ENCODE measurements at regions not wholly inside any gene's neighbourhood (a gene's known extent, or its start where the extent isn't known, plus 50 kb on each side); places are given as distances from the start of the nearest gene placed in this dataset.

DNA sequence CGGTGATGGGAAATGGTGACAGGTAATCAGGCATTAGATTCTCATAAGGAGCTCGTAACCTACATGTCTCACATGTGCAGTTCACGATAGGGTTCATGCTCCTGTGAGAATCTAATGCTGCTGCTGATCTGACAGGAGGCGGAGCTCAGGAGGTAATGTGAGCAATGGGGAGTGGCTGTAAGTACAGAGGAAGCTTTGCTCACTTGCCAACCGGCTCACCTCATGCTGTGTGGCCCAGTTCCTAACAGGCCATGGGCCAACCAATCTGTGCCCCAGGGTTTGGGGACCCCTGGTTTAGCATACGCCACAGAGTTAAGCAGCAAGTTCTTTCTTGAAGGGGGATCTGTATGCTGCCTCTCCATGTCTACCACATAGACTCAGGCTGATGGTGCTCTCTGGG, 133.1 kb downstream of the IQUB start:
- Histone ChIP-seq H3K4me1 (no peaks in the 10 kb centered on the region), H3K27me3 (no peaks in the 10 kb centered on the region), H3K27ac (no peak overlapping the region), H3K36me3 (no peaks in the 10 kb centered on the region), H3K4me3 (no peak overlapping the region), H3K9me3 (no peaks in the 10 kb centered on the region)
- TF ChIP-seq, protein P1, sequence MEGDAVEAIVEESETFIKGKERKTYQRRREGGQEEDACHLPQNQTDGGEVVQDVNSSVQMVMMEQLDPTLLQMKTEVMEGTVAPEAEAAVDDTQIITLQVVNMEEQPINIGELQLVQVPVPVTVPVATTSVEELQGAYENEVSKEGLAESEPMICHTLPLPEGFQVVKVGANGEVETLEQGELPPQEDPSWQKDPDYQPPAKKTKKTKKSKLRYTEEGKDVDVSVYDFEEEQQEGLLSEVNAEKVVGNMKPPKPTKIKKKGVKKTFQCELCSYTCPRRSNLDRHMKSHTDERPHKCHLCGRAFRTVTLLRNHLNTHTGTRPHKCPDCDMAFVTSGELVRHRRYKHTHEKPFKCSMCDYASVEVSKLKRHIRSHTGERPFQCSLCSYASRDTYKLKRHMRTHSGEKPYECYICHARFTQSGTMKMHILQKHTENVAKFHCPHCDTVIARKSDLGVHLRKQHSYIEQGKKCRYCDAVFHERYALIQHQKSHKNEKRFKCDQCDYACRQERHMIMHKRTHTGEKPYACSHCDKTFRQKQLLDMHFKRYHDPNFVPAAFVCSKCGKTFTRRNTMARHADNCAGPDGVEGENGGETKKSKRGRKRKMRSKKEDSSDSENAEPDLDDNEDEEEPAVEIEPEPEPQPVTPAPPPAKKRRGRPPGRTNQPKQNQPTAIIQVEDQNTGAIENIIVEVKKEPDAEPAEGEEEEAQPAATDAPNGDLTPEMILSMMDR (IDR thresholded peaks at IDR 0.05): no peak
- no peak for DNase-seq (ENCODE audit: low spot score in 2 of 2)
- intact Hi-C loops (cut with DNase I): no loop called here

DNA sequence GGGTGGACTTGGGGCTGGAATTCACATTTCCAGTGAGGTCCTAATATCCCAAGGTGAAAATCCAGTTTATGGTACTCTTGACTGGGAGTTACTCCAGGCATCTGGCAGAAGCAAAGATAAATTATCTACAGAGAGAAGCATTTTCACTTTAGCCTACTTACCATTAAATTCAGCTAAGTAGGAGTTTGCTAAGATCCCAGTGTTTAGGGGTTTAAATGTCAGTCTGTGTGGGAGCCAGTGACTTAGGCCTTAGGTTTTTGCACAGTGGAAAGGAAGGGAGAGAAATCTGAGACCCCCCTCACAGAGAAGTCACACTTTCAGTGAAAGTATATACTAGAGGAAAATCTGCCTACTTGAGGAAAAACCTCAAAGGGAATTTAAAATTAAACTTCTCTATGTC, 134.2 kb downstream of the IQUB start:
- Histone ChIP-seq H3K36me3 (no peaks in the 10 kb centered on the region), H3K27me3 (no peaks in the 10 kb centered on the region), H3K27ac (no peak overlapping the region), H3K4me3 (no peak overlapping the region), H3K4me1 (no peaks in the 10 kb centered on the region), H3K9me3 (no peaks in the 10 kb centered on the region)
- intact Hi-C loops (cut with DNase I): no loop called here
- TF ChIP-seq, protein P1 (IDR thresholded peaks at IDR 0.05): no peak
- no peak for DNase-seq (ENCODE audit: low spot score in 2 of 2)

DNA sequence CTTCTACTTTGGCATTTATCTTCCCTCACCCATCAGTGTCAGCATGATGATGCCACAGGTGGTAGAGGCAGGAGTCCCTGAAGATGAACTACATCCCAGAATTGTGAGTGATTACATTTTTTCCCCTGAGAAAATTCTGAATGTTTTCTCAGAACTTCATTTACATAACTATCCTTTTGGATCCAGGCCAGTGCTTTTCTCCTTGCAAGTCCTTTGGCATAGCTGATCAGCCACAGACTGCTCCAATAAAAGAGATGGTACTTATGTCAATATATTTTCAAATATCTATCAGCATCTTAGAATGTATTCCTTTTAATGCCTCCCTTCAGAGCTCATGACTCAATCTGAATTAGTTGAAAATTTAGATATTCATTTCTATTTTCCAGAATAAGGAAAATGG, 135.5 kb downstream of the IQUB start:
- Histone ChIP-seq H3K4me3 (no peak overlapping the region), H3K36me3 (no peaks in the 10 kb centered on the region), H3K9me3 (no peaks in the 10 kb centered on the region), H3K4me1 (no peaks in the 10 kb centered on the region), H3K27me3 (no peaks in the 10 kb centered on the region), H3K27ac (no peak overlapping the region)
- TF ChIP-seq, protein P1 (IDR thresholded peaks at IDR 0.05): no peak
- DNase-seq (ENCODE audit: low spot score in 2 of 2): no peak
- intact Hi-C loops (cut with DNase I): no loop called here

DNA sequence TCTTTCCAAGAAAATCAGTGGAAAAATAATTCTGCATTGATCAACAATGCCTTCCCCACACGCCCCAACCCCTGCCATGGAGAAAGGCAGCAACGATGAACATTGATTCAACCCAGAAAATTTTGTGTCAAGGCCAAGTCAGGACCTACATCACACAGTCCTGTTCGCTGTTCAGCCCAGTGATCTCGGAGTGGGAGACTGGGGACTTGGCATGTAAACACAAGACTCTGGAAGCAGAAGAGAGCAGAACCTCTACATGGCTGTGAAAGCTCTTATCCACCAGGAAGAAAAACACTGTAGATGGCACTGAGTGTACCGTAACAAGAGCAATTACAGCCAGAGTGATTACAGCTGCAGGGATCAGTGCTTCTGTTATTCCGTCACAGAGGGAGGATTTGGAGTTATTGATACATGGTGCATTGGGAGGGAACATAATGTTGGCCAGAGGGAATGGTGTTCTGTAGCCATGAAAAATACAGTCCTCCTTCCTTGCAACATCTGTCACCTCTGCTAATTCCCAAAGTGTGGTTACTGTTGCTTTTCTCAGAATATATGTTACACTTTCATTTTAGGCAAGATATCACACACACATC, 136.6 kb downstream of the IQUB start:
- Histone ChIP-seq H3K27me3 (no peaks in the 10 kb centered on the region), H3K27ac (no peak overlapping the region), H3K9me3 (no peaks in the 10 kb centered on the region), H3K4me1 (no peaks in the 10 kb centered on the region), H3K36me3 (no peaks in the 10 kb centered on the region), H3K4me3 (no peak overlapping the region)
- intact Hi-C loops (cut with DNase I): no loop called here
- TF ChIP-seq, protein P1 (IDR thresholded peaks at IDR 0.05): no peak
- no peak for DNase-seq (ENCODE audit: low spot score in 2 of 2)

DNA sequence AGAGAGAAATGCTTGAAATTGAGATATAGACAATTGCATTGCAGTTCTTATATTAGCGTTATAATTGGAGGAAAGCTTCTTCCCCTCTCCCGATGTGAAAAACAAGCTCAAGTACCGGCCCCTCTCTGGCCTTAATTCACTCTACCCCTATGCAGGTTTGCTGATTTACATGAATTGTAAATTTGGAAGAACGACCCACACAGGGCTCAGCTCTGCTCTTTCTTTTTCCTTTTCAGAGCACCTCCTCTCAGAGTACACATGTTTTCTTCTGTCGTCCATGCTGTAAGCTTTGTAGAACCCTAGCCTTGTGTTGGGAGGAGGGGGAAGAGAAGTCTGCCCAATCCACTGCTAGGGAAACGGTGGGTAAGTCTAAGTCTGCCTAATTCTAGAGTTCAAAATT, 140.8 kb downstream of the IQUB start:
- DNase-seq (ENCODE audit: low spot score in 2 of 2): no peak
- Histone ChIP-seq H3K27ac (no peak overlapping the region), H3K4me1 (no peaks in the 10 kb centered on the region), H3K36me3 (no peaks in the 10 kb centered on the region), H3K27me3 (no peaks in the 10 kb centered on the region), H3K4me3 (no peak overlapping the region), H3K9me3 (no peaks in the 10 kb centered on the region)
- intact Hi-C loops (cut with DNase I): no loop called here
- TF ChIP-seq, protein P1 (IDR thresholded peaks at IDR 0.05): no peak

DNA sequence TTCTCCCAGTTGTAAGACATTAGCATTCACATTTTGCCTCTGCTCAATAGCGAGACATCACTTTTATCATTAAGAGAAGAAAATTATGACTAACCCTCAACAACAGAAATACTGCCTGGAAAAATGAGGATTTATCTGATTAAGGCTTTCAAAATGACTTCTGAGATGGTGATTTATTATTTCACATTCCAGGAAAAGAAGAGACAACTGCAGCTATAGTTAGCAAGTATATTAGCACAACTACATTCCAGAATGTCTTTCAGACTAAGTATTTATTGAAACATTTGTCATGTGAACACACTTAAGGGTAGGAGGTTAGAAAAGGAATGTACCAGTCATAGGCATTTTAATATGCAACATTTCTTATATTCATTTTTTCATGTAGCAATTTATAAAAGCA, 162.0 kb downstream of the IQUB start:
- intact Hi-C loops (cut with DNase I): no loop called here
- H3K9me3 ChIP-seq: no peaks in the 10 kb centered on the region
- no peak overlapping the region for H3K27ac ChIP-seq
- no peaks in the 10 kb centered on the region for H3K27me3 ChIP-seq
- DNase-seq (ENCODE audit: low spot score in 2 of 2): no peak
- no peak overlapping the region for H3K4me3 ChIP-seq
- H3K4me1 ChIP-seq: no peaks in the 10 kb centered on the region
- H3K36me3 ChIP-seq: no peaks in the 10 kb centered on the region
- TF ChIP-seq, protein P1 (IDR thresholded peaks at IDR 0.05): no peak

All from ascending aorta (tissue), 2 donors.